AG09319 (cell line): ENCODE measurements at regions not wholly inside any gene's neighbourhood (a gene's known extent, or its start where the extent isn't known, plus 50 kb on each side); places are given as distances from the start of the nearest gene placed in this dataset.

Experiments
- DNase-seq: peaks from one replicate; pipeline ENCODE4 v3.0.0-alpha.2; 2010; ENCODE audit warnings: low read depth; ENCODE audit errors: extremely low read depth
- TF ChIP-seq, protein P1 (sequence below): IDR thresholded peaks from 2 replicates; pipeline ENCODE4 v1.5.1; 2011; ENCODE audit warnings: low read depth, mild to moderate bottlenecking, inconsistent platforms, low read length, moderate library complexity

DNA sequence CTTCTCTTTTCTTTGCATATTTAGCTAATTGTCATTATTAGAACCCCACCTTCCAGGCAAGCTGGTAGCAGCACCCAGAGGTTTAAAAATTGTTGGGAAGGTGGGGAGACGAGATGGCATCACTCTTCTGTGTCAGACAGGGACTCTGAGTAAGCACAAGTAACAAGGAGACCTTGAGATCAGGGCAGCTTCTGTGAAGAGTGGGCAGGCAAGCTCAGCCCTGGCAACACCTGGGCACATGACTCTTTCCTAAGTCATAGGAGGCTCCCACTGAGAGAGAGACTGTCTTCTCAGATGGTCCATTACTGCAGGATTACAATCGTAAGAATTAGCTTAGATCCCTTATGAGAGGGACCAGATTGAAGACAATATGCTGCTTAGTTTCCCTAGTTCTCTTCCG is 183.5 kb downstream of the BRINP2 start:
- no peak for DNase-seq
- TF ChIP-seq, protein P1, sequence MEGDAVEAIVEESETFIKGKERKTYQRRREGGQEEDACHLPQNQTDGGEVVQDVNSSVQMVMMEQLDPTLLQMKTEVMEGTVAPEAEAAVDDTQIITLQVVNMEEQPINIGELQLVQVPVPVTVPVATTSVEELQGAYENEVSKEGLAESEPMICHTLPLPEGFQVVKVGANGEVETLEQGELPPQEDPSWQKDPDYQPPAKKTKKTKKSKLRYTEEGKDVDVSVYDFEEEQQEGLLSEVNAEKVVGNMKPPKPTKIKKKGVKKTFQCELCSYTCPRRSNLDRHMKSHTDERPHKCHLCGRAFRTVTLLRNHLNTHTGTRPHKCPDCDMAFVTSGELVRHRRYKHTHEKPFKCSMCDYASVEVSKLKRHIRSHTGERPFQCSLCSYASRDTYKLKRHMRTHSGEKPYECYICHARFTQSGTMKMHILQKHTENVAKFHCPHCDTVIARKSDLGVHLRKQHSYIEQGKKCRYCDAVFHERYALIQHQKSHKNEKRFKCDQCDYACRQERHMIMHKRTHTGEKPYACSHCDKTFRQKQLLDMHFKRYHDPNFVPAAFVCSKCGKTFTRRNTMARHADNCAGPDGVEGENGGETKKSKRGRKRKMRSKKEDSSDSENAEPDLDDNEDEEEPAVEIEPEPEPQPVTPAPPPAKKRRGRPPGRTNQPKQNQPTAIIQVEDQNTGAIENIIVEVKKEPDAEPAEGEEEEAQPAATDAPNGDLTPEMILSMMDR: no peak

DNA sequence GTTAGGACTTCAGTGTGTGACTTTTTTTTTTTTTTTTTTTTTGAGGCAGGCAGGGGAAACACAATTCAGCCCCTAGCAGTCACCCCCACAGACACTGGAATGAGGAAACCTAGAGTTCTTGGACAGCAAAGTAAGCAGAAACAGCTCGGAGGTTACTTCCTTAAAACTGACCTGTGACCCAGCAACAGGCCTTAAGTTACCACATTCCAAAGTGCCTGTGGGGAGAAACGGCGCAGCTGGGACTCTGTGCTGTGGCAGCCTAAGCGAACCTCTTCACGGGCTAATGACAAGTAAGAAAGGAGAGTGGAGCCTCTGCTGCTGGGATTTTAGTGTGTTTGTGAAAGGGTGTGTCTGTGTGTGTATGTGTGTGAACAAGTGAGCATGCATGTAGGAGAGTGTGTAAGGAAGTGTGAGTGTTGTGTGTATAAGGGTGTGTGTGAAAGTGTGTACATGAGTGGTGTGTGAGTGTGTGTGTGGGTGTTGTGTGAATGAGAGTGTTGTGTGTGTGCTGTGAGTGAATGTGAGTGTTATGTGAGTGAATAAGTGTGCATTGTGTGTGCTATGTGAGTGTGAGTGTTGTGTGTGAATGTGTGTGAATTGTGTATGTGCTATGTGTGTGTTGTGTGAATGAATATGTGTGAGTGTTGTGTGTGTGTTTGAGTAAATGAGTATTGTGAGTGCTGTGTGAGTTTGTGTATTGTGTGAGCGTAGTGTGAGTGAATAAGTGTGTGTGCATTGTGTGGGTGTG is 180.8 kb downstream of the BRINP2 start:
- TF ChIP-seq, protein P1: no peak
- DNase-seq: no peak

DNA sequence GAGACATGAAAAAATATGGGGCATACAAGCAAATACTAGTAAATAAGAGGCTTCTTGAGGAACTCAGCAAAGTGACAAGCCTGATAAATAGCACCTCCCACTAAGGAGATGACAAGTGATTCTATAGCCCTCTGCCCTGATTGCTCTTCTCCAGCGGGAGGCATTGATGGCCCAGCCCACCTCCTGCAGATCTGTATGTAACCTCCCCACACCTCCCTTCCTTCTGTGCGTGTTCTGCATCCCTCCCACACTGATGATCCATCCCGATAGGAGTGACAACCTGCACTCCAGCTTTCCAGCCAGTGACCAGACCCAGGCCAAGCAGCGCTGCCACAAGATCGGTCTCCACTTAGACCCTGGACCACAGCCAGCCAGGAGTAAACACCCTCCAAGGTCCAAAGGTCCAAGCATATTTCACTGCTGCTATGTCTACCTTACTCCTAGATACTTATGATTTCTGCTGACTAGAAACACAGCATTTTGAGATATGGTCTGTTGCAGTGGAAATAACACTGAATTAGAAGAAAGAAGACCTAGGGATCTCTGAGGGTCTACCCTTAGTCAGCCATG is 176.1 kb downstream of the BRINP2 start:
- TF ChIP-seq, protein P1: no peak
- DNase-seq: no peak

DNA sequence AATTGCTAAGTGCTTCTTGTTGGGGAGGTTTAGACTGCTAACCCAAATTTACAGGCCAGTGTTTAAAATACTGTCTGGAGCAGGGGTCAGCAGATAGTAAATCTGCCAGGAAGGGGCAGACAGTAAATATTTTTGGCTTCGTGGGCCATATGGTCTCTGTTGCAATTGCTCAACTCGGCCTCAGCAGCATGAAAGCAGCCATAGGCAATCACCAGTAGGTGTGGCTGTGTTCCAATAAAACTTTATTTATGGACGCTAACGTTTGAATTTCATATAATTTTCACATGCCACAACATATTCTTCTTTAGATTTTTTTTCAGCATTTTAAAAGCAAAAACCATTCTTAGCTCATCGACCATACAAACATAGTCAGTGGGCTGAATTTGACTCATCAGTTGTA is 172.7 kb downstream of the BRINP2 start:
- TF ChIP-seq, protein P1: no peak
- no peak for DNase-seq

DNA sequence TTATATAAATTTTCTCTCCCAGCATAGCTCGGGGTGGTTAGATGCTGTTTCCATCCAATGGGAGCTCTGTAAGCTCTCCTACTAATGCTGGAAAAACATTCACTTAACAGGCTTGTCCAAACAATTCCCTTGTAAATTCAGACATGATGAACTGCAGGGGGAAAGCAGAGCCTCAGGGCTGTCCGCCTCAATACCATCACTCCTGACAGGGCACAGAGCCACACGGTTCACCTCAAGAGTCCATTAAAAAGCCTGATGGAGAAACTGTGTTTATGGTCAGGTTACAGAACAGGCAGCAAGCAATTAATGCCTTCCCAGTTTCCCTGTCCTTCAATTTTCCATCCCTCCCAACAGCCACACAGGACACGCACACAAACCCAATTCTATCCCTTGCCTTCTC is 171.0 kb downstream of the BRINP2 start:
- no peak for DNase-seq
- TF ChIP-seq, protein P1: no peak

DNA sequence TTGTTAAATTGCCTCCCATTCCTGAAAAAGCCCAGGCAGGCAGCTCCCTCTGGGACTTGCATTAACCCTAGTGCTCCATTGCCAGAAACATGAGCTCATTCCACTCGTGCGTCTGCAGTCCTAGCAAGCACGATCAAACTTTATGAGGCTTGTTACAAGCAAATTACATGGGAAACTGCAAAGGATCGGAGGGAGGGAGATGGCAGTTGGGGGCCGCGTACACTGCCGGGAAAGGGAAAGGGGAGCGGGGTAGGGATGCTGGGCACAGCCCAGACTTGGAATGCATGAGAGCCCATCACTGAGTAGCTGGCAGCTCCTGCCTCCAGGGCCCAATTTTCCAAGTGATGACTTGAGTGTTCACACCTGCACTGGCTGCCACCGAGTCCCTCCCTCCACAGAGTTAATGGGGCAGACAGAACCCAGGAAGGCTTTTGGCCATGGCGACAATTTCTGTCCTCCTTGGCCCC is 169.9 kb downstream of the BRINP2 start:
- DNase-seq: no peak
- TF ChIP-seq, protein P1: no peak

DNA sequence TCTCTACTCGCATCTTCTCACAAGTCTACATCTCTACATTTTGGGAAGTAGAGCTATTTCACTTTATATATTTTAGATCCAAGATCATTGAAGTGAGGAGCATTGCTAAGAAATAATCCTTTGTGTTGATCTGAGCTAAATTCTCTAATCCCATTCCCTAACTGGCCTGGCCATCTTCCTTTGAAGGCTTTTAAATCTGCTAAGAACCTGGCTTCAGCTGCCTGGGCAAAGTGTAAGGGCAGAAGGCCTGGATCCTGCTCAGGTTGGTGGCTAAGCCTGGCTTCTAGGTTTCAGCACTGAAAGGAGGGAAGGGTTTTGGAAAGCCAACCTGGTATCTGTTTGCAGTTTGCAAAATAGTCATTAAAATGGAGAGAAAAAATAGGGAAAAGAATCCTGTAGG is 167.6 kb downstream of the BRINP2 start:
- TF ChIP-seq, protein P1: no peak
- no peak for DNase-seq
